HepG2 (cell line): ENCODE measurements at regions not wholly inside any gene's neighbourhood (a gene's known extent, or its start where the extent isn't known, plus 50 kb on each side); places are given as distances from the start of the nearest gene placed in this dataset.

ENCODE experiments used
- ATAC-seq: fragments of 200-7000 bp; cut with Tn5 transposase; 3 replicates; pipeline ENCODE4 v1.9.1; 2020; ENCODE audit warnings: mild to moderate bottlenecking, moderate library complexity
- BruUV-seq: library from RNA; stranded (reverse); fragments of 400-500 nt; replicated peaks from 2 replicates; lab custom pipeline; 2021; lab: Mats Ljungman, UMichigan
- CTCF ChIA-PET: fragments of 300-600 bp; formaldehyde crosslinking; extraction: SDS; loops from one replicate; lab custom pipeline; 2021; ENCODE audit warnings: low total read pairs, inconsistent platforms, low intra/inter-chr PET ratio; lab: Yijun Ruan, JAX
- POLR2A ChIA-PET: fragments of 350-600 bp; sonication (Branson Sonifier 250); formaldehyde crosslinking; loops from one replicate; lab custom pipeline; 2020; ENCODE audit warnings: antibody characterized with exemption, inconsistent platforms; lab: Yijun Ruan, JAX
- DNase-seq: peaks from one replicate; pipeline ENCODE4 v3.0.0-alpha.2; 2015; ENCODE audit warnings: low spot score
- FAIRE-seq: peaks from 3 replicates; lab custom pipeline; 2011; peaks lifted over from hg19 to GRCh38; lab: Jason Lieb, UNC
- H2AFZ ChIP-seq: one replicate; pipeline ENCODE4 v1.6.1; 2011; ENCODE audit warnings: low read length, inconsistent platforms
- H3K27ac ChIP-seq: fragments of 300-600 bp; 3 replicates; pipeline ENCODE4 v1.8.0; 2011; ENCODE audit warnings: mixed run types, mild to moderate bottlenecking, mixed read lengths, low read length, inconsistent platforms; ENCODE audit not compliant: insufficient read depth; ENCODE audit errors: extremely low read length
- H3K27me3 ChIP-seq, 2 experiments: fragments of 200-600 bp in 1 of 2; 2 replicates in 1 of 2; 3 replicates in 1 of 2; pipeline versions ENCODE4 v1.6.0 to v1.8.0; 2011; ENCODE audit warnings: low read length in 2 of 2, mild to moderate bottlenecking in 2 of 2, moderate library complexity in 2 of 2, inconsistent platforms in 1 of 2; ENCODE audit not compliant: insufficient read depth in 2 of 2, control insufficient read depth in 1 of 2
- H3K36me3 ChIP-seq, 2 experiments: fragments of 200-600 bp in 1 of 2; replicated peaks in 1 of 2; 2 replicates in 1 of 2; 3 replicates in 1 of 2; pipeline versions ENCODE4 v1.5.1 to v1.8.0; 2011; ENCODE audit warnings: low read length in 2 of 2, inconsistent platforms in 1 of 2; ENCODE audit not compliant: insufficient read depth in 2 of 2, control insufficient read depth in 1 of 2
- H3K4me1 ChIP-seq: 2 replicates; pipeline ENCODE4 v1.5.1; 2012; ENCODE audit warnings: low read length, inconsistent platforms; ENCODE audit not compliant: insufficient read depth
- H3K4me2 ChIP-seq: 2 replicates; pipeline ENCODE4 v1.6.0; 2011; ENCODE audit warnings: low read depth, low read length, inconsistent platforms
- H3K4me3 ChIP-seq, 3 experiments: fragments of 200-600 bp in 1 of 3; sonication (generic), shearing (Covaris generic) in 1 of 3; replicated peaks in 1 of 3; 2 replicates each; pipeline ENCODE4 v1.5.1; 2011 to 2016; ENCODE audit warnings: low read length in 3 of 3, inconsistent platforms in 2 of 3, low read depth in 2 of 3, mild to moderate bottlenecking in 2 of 3, control low read depth in 1 of 3, mixed read lengths in 1 of 3; ENCODE audit not compliant: insufficient read depth in 1 of 3
- H3K79me2 ChIP-seq: one replicate; pipeline ENCODE4 v1.6.1; 2011; ENCODE audit warnings: low read length, inconsistent platforms; ENCODE audit not compliant: insufficient read depth
- H3K9ac ChIP-seq: 2 replicates; pipeline ENCODE4 v1.6.0; 2011; ENCODE audit warnings: mild to moderate bottlenecking, low read depth, low read length, inconsistent platforms; ENCODE audit not compliant: insufficient read depth
- H3K9me3 ChIP-seq: 2 replicates; pipeline ENCODE4 v1.5.1; 2012; ENCODE audit warnings: mild to moderate bottlenecking, low read length
- H4K20me1 ChIP-seq: 2 replicates; pipeline ENCODE4 v1.6.0; 2011; ENCODE audit warnings: inconsistent platforms, mild to moderate bottlenecking, low read length, moderate library complexity; ENCODE audit not compliant: insufficient read depth
- CHD2 ChIP-seq: IDR thresholded peaks from 2 replicates; pipeline ENCODE4 v1.6.1; 2011; ENCODE audit warnings: low read depth, low read length, improper control_type of control experiment
- HMG20B ChIP-seq: conservative IDR thresholded peaks from 2 replicates; pipeline ENCODE4 v1.6.1; 2016; ENCODE audit warnings: missing genetic modification reagents, missing compliant biosample characterization
- KMT2B ChIP-seq: IDR thresholded peaks from 2 replicates; pipeline ENCODE4 v1.6.1; 2016; ENCODE audit warnings: missing genetic modification reagents, missing compliant biosample characterization
- MIER2 ChIP-seq: IDR thresholded peaks from 2 replicates; pipeline ENCODE4 v1.6.1; 2016; ENCODE audit warnings: missing biosample characterization, missing genetic modification reagents
- MIXL1 ChIP-seq: IDR thresholded peaks from 2 replicates; pipeline ENCODE4 v1.6.1; 2016
- MZF1 ChIP-seq: sonication (generic); formaldehyde crosslinking; IDR thresholded peaks from 2 replicates; pipeline ENCODE4 v1.8.1; 2023; ENCODE audit warnings: mild to moderate bottlenecking, missing genetic modification reagents, borderline replicate concordance
- PHF8 ChIP-seq: sonication (generic); formaldehyde crosslinking; IDR thresholded peaks from 2 replicates; pipeline ENCODE4 v1.5.0; 2020; ENCODE audit warnings: missing genetic modification reagents
- PLSCR1 ChIP-seq: sonication (generic); formaldehyde crosslinking; IDR thresholded peaks from 2 replicates; pipeline ENCODE4 v1.5.0; 2020; ENCODE audit warnings: missing genetic modification reagents, mild to moderate bottlenecking, borderline replicate concordance
- PRMT3 ChIP-seq: sonication (generic); formaldehyde crosslinking; IDR thresholded peaks from 2 replicates; pipeline ENCODE4 v1.8.1; 2022; ENCODE audit warnings: low read depth, mild to moderate bottlenecking, moderate library complexity, missing genetic modification reagents, borderline replicate concordance
- RARA ChIP-seq: IDR thresholded peaks from 2 replicates; pipeline ENCODE4 v1.6.1; 2016; ENCODE audit warnings: missing genetic modification reagents, missing compliant biosample characterization
- SRF ChIP-seq: IDR thresholded peaks from 2 replicates; pipeline ENCODE4 v1.6.1; 2011; ENCODE audit warnings: mild to moderate bottlenecking, low read depth, low read length, moderate library complexity
- TCF7L2 ChIP-seq: IDR thresholded peaks from 2 replicates; pipeline ENCODE4 v1.6.1; 2011; ENCODE audit warnings: mild to moderate bottlenecking, low read depth, low read length, moderate library complexity
- ZBTB8A ChIP-seq: sonication (generic); formaldehyde crosslinking; IDR thresholded peaks from 2 replicates; pipeline ENCODE4 v1.4.0; 2020; ENCODE audit warnings: mild to moderate bottlenecking, low read depth, missing genetic modification reagents, borderline replicate concordance
- ZC3H13 ChIP-seq: sonication (generic); formaldehyde crosslinking; IDR thresholded peaks from 2 replicates; pipeline ENCODE4 v1.8.1; 2023; ENCODE audit warnings: mild to moderate bottlenecking, missing genetic modification reagents, moderate library complexity
- ZFX ChIP-seq: sonication (generic); formaldehyde crosslinking; IDR thresholded peaks from 2 replicates; pipeline ENCODE4 v1.4.0; 2020; ENCODE audit warnings: mild to moderate bottlenecking, low read depth, missing genetic modification reagents, moderate library complexity
- ZNF12 ChIP-seq: sonication (generic); formaldehyde crosslinking; IDR thresholded peaks from 2 replicates; pipeline ENCODE4 v1.5.0; 2020; ENCODE audit warnings: missing genetic modification reagents
- ZNF317 ChIP-seq: sonication (generic); formaldehyde crosslinking; IDR thresholded peaks from 2 replicates; pipeline ENCODE4 v1.5.0; 2020; ENCODE audit warnings: mild to moderate bottlenecking, missing genetic modification reagents
- ZNF496 ChIP-seq: sonication (generic); formaldehyde crosslinking; IDR thresholded peaks from 2 replicates; pipeline ENCODE4 v1.8.1; 2023; ENCODE audit warnings: mild to moderate bottlenecking, moderate library complexity, missing genetic modification reagents; ENCODE audit not compliant: insufficient replicate concordance
- WGBS: methylation state at CpG from one replicate; pipeline ENCODE4 v1.1.6; 2017; ENCODE audit warnings: low lambda C conversion rate; 5-methylcytosine and 5-hydroxymethylcytosine counted together
- in situ Hi-C: cut with HindIII; loops from 2 replicates; pipeline ENCODE4 v1.10.0; 2017; ENCODE audit warnings: low pct_unique_long_range_greater_than_20kb; ENCODE audit not compliant: extremely low pct_ligation_motif_present
- intact Hi-C: fragments of 100-400 bp; cut with micrococcal nuclease; formaldehyde crosslinking; loops from one replicate; pipeline ENCODE4 v1.10.0; 2022; ENCODE audit not compliant: unreplicated experiment
- TF ChIP-seq, protein P1 (sequence below): sonication (generic); formaldehyde crosslinking; IDR thresholded peaks from 2 replicates; pipeline ENCODE4 v1.8.1; 2022; ENCODE audit warnings: low read depth, mild to moderate bottlenecking, missing genetic modification reagents

DNA sequence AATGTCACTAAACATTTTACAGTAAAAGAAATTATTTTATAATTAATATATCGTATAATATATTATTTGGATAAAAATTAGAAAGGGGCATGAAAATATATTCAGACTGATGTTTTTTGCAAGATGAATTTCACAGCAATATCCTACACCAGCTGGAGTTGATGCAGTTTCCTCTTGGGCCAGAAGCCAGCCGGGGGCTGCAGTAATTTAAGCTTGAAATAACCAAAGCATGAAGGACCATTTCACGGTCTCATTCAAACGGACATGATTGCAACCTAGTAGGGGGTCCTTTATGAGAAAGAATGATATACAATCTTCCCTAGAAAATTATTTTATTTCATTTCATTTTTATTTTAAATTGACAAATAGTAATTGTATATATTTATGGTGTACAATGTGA lies 797.2 kb upstream of the PCDH9 start:
- H3K4me3 ChIP-seq = no peak overlapping the region
- in situ Hi-C loops = no loop called here
- TF ChIP-seq ZNF496 (no peak), MZF1 (CRISPR knock-in tag) (no peak), ZBTB8A (CRISPR knock-in tag) (no peak), TCF7L2 (no peak), SRF (no peak), PHF8 (no peak), PLSCR1 (CRISPR knock-in tag) (no peak), ZC3H13 (CRISPR knock-in tag) (no peak), ZFX (CRISPR knock-in tag) (no peak), MIXL1 (CRISPR knock-in tag) (no peak), HMG20B (no peak), PRMT3 (CRISPR knock-in tag) (no peak), KMT2B (no peak), ZNF317 (CRISPR knock-in tag) (no peak), RARA (CRISPR knock-in tag) (no peak), ZNF12 (CRISPR knock-in tag) (no peak), MIER2 (no peak), CHD2 (no peak)
- TF ChIP-seq, protein P1, sequence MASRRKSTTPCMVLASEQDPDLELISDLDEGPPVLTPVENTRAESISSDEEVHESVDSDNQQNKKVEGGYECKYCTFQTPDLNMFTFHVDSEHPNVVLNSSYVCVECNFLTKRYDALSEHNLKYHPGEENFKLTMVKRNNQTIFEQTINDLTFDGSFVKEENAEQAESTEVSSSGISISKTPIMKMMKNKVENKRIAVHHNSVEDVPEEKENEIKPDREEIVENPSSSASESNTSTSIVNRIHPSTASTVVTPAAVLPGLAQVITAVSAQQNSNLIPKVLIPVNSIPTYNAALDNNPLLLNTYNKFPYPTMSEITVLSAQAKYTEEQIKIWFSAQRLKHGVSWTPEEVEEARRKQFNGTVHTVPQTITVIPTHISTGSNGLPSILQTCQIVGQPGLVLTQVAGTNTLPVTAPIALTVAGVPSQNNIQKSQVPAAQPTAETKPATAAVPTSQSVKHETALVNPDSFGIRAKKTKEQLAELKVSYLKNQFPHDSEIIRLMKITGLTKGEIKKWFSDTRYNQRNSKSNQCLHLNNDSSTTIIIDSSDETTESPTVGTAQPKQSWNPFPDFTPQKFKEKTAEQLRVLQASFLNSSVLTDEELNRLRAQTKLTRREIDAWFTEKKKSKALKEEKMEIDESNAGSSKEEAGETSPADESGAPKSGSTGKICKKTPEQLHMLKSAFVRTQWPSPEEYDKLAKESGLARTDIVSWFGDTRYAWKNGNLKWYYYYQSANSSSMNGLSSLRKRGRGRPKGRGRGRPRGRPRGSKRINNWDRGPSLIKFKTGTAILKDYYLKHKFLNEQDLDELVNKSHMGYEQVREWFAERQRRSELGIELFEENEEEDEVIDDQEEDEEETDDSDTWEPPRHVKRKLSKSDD (CRISPR knock-in tag) = no peak
- TF ChIP-seq, all 625 proteins: peak for 0
- ATAC-seq = no peak
- Histone ChIP-seq H3K36me3 (no peaks in the 10 kb centered on the region), H3K27ac (no peak overlapping the region), H2AFZ (no peak overlapping the region), H3K4me2 (no peak overlapping the region), H3K9me3 (no peaks in the 10 kb centered on the region), H3K4me1 (no peaks in the 10 kb centered on the region), H3K27me3 (no peaks in the 10 kb centered on the region), H3K9ac (no peak overlapping the region), H3K79me2 (no peaks in the 10 kb centered on the region), H4K20me1 (no peaks in the 10 kb centered on the region)
- POLR2A ChIA-PET = no interaction called here
- no TSS peak for BruUV-seq
- CTCF ChIA-PET = no interaction called here
- FAIRE-seq = no peak
- 10% methylated on average over 4 of the region's 4 CpGs for WGBS
- intact Hi-C loops = no loop called here
- no peak for DNase-seq
